Activated T-cell treated with anti-CD3 and anti-CD28 coated beads, Interleukin-2, amount 50 U/mL, for 48 hours (primary cell): ENCODE measurements at regions not wholly inside any gene's neighbourhood (a gene's known extent, or its start where the extent isn't known, plus 50 kb on each side); places are given as distances from the start of the nearest gene placed in this dataset.

Experiments
- DNase-seq, 2 experiments: peaks; one replicate each; pipeline ENCODE4 v3.0.0-alpha.2; 2020

DNA sequence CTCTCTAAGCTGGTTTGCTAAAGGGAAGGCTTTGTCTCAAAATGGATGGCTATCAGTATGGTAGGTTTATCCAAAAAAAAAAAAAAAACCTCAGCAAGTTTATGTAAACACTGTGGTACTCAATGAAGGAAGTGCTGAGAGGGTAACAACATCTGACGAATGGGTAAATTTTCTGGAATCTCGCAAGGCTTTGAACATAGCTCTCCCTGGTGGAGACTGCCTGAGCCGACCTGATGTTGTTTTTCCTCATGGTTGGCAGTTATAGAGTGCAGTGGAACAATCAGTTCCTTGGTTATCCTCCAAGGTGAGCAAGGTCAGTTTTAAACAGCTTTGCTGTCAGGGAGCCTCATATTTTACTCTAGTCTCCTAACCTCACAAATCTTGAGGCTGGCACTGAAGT lies 94.6 kb downstream of the ZPLD1 start:
- DNase-seq, result no peak

DNA sequence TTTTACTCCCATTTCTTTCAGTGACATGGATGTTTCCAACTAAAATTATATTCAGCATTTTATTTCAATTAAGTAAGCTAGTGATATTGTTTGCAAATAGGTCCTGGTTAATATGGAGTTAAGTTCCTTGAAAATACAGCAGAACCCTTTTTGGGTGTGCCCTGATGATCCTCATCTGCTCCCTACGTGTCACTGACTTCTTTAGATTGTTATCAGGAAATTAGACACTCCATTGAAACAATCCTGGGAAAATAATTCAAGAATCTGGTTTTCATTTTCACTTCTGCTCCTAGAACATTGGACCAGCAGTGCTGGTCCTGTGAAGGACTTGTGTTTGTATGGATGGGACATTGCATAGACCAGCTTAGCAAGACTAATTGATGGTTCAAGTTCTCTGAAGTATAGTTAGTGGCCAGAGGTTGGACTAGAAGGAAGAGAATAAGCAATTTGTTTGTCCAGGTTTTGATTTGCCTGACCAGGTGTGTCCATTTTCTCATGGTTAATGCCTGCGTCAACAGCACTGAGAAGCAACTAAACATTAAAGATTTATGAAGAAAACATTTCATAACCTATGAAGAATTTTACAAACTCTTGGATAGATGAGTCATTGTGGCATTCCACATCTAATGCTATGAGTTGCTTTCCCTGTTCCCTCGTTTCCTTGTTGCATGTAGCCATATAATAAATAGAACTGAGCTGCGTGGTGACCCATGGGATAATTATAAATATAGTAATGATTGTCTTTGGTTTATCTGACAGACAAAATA lies 95.8 kb downstream of the ZPLD1 start:
- no peak for DNase-seq

DNA sequence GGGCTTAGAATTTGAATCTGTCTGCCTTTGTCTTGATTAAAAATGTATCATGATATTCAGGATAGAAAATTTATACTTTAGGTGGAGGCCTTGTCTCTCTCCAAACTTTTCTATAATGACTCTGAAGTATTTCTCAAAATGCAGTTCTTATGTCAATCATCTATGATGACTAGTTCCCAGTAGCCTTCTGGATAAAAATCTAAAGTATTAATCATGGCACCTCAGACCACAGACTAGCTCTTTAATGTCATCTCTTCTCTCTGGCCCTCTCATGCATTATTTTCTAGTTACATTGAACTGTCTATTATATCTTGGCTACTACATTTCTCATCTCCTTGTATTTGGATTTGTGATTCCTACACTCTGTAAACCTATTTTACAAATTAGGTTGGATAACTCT lies 96.9 kb downstream of the ZPLD1 start:
- DNase-seq, result no peak

DNA sequence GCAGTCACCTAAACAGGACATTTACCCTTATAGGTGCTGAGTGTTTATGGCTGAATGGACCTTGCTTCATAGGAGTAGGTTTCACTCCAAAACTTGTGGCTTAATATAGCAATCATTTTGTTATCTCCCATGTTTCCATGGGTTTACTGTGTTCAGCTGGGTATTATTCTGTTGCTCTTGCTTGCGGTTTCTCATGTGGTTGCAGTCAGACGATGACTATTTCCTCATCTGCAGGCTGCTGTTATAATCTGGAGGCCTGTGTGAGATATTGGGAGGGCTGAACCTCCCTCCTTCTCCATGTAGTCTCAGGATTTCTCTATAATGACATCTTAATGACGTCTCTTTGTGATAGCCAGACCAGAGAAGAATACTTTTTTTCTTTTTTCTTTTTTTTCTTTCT lies 98.1 kb downstream of the ZPLD1 start:
- DNase-seq, result no peak

DNA sequence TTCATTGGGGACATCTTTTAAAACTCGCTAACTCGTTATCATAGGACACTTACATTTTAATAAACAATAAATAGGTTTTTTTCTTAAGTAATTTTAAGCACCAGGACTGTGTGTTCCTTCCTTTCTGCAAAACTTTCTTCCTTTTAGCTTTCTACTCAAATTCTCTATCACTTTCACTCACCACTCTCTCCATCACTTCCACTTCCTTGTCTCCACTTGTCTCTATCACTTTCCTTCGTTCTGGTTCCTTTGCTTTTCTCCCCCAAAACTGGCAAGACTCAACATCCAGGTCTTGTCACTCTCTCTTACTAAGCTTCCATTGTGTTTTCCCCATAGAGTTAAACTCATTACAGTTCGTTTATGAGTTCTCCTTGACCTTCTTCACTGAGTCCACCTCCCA lies 99.0 kb downstream of the ZPLD1 start:
- no peak for DNase-seq

DNA sequence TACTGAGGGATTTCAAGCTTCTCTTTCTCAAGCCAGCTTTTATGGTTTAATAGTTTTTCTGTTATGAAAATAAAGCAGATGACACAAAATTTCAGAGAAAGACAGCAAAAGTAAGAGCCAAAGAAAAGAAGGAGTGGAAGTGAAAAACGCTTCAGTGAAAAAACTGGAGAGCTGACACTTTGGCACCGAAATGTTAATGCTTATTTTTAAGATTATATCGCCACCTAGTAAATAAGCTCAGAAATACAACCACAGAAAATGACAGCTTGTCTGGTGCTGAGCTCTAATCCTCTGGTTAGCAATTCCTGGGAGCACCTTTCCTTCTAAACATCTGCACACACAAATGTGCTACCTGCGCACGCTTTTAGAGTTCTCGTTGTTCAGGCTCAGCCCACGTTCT lies 101.6 kb downstream of the ZPLD1 start:
- no peak for DNase-seq

DNA sequence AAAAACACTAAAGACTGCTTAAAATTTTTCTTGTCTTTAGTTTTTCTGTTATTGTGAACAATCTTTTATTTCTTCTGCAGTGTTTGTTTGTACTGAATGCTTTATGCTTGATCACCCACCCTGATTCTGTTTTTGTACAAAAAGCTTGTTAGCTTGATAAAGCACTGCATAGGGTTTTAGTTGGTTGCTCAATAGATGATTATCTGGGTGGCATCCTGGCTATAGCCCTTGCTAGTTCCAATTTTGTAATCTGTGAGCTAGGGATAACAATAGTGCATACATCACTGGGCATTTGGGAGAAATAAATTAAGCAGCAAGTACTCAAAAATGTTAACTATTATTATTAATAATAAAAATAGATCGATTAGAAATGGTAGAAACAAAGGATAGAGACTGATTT lies 102.3 kb downstream of the ZPLD1 start:
- no peak for DNase-seq

DNA sequence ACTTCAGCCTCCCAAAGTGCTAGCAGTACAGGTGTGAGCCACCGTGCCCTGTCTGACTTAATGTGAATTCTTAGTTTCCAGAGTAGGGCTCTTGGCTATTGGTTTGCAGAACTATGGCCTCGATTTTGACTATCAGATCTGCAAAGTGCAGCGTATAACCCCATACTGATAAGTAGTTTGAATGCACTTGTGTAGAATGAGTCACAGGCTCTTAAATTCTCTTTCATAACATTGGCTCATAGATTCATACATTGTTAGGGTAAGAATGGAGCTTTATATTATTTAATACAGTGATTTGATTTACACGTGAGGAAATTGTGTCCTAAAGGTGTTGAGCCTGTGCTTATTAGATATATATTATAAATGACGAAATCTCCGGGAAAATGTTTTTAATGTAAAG lies 109.9 kb downstream of the ZPLD1 start:
- DNase-seq, result no peak

DNA sequence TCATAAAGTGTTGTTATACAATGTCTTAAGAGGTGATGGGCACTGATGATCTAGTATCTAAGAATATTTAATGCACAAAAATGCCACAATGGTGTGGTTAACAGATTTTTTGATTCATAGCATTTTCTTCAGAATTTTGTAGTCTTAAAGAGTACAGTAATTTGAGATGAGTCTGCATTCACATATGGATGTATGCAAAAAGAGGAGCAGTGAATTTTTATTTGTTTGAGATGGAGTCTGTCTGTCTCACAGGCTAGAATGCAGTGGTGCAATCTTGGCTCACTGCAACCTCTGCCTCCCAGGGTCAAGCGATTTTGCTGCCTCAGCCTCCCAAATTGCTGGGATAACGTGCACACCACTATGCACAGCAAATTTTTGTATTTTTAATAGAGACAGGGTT lies 110.5 kb downstream of the ZPLD1 start:
- DNase-seq, result no peak

DNA sequence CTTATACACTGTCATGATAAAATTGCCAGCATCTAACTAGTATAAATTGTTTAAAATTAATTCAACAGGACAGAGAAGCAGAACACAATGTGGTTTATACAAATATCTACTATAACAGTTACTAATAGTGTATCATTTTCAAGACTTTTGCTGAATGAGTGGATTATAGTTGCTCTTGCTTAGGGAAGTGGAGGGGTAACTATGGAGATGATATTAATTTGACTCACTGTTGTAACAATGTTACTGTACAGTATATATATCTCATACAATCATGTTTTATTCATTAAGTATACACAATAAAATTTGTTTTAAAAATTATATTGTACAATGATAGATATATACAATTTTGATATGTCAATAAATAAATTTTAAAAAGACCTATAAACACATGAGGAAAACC lies 119.1 kb downstream of the ZPLD1 start:
- DNase-seq, result no peak

DNA sequence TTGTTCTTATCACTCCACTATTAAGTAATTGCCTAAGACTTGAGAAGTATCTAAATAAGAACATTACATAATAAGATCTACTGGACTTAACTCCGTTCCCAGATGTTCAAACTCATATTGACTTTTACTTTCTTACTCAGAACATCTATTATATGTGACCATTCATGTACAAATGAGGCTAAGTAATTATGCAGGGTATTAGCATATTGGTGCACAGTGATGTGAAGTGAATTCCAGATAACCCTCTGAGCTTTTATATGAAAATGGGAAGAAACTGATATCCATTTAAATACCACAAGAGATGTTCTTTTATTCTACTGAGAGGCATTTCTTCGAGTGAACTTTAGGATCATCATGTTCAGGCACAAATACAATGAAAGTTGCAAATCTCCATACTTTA lies 135.7 kb downstream of the ZPLD1 start:
- DNase-seq, result no peak

DNA sequence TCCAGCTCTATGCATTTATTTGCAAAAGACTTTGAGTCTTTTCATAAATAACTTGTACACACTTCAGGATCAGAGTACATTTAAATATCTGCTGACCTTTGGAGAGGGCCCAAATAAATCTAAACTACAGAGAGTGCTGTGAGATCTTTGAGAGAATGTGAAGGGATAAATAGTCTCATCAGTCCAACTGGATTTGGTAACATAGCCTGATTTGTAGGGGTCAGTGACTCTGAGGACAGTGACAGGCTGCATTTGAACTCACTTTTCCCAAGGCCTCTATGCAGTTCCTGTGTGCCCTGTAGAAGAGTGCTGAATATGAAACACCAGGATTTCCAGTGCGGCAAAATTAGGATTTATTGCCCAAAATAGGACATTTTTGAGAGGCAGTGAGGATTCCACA lies 136.2 kb downstream of the ZPLD1 start:
- no peak for DNase-seq

DNA sequence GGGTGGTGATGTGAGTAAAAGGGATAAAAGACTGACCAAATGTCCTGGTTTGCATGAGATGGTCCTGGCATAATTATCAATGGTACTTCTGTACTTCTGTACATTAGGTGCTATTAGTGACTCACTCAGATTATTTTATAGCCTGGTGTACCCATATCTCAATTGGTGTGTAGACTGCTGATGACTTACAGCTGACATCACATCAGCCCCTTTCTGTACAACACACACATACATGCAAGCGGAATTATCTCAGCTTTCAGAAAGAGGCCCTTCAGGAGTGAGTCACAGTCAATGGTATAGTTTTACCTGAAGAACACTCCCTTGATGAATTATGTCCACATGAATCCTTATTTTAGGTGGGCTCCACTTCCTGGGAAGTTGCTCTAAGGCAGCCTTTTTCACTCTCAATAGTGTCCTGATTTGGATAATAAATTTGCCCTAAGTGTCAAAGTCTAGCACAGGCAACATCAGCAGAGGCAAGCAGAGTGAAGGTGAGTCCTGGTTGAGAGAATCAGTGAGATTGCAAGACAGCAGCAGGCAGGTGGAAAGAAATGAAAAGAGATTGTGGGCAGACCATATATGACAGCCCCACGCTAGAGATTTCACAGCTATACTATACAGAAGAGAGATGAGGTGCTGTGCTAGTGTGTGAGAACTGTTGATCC lies 137.0 kb downstream of the ZPLD1 start:
- no peak for DNase-seq

DNA sequence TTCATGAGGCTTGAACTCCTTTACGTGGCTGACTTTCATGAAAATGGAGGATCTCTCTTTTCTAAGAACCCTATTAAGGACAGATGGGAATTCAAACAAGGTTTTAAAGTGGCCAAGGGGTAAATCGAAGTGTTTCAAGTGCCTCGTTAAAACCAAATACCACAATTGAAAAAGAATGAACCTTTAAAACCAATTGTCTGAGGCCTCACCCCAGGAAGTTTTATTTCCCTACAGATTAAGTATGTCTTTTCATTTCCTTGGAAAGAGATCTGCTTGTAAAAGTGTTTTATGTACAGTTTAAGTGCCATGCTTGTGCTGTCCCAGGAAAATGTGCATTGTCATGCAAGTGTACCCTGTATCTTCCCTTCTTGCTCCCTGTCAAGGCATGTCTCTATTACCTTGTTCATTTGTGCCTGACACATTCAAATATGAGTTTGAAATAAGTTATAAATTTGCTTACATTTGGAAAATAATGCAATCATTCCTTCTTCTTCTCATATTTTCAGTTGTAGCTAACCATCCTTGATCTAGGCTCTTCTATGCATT lies 138.7 kb downstream of the ZPLD1 start:
- DNase-seq, result no peak

DNA sequence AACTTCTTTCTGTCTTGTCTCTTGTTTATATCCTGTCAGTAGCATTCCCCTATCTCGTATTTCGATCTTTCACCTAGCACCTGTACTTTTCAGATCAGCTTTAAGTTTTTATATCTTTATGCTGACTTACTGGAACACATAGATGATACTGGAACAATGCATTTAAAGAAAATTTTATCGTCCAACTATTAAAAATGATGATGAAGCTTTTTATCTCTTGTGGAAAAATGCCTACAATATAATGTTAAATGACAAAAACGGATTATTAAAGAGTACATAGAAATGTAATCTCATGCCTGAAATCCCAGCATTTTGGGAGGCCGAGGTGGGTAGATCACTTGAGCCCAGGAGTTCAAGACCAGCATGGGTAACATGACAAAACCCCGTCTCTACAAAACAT lies 139.5 kb downstream of the ZPLD1 start:
- DNase-seq, result no peak

DNA sequence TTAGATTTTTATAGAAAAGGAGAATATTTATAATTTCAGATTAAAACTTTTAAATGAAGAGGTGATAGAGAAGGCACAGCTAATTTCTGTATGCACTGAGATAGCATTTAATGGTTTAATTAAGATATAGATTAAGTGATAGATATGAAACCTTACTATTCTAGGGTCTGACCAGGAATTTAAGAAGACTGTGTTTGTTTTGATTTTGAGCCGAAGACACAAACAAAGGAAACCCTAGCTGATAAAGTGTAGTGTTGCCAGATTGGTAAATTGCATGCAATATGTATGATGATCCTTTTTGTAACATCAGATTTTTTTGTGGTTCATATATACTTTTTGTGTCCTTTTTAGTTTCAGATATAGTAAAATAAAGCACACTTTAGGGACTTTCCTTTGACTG lies 141.8 kb downstream of the ZPLD1 start:
- no peak for DNase-seq

DNA sequence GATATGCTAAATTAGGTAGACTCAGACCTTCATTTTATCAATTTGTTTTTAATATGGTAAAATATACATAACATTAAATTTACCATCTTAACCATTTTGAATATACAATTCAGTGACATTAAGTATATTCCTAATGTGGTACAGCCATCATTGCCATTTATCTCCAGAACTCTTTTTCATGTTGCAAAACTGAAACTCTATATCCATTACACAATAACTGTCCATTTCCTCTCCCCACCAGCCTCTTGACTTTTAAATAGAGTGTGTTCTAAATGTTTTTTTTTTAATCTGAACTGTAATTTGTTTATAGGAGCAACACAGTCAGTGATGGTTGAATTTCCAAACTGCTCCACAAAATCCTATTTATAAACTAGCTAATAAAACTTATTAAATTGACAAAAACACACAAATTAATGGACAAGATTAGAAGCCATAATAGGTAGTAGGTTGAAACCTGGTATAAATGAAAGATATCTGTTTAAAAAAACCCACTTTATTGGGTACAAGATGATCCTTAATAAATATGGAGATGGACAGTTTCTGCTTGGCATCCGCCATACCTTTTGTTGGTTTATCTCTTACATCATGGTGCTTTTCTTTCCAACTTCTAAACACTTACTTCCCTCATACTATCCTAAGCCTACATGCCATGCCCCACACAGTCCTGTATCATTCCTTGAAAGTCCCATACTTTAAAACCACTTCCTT lies 142.4 kb downstream of the ZPLD1 start:
- no peak for DNase-seq

DNA sequence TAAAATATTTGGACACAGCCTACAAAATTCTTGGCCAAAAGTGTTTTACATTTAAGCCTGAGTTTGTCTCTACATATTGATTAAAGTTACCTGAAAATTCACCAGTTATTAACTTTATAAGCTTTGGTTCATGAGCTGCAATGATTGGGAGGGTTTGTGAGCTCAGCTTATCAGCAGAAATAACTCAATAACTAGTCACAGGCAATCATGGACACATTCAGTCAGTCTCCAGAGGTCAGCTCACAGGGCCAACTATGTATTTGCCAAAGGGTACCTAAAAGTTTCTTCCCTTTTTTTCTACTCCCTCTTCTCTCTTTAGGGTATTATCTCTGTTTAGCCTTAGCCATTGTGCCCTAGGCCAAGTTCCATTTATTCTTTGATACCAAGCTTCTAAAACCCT lies 145.9 kb downstream of the ZPLD1 start:
- no peak for DNase-seq

DNA sequence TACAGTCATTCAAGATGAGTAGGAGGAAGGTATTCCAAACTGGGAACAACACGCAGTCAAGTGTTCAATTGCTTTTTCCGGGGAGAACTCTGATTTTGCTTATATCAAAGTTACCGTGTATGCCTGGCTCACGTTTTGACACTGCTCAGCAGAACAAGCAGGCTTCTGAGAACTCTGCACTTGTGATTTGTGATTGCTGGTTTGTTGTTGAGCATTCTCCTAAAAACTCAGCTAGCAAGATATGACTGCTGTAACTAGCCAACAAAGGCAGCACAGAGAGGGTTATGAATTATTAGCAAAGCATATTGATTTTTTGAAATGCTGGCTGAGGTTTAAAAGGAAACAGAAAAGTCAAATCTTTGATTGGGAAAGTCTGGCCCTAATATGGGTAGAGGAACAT lies 151.7 kb downstream of the ZPLD1 start:
- DNase-seq, result no peak

DNA sequence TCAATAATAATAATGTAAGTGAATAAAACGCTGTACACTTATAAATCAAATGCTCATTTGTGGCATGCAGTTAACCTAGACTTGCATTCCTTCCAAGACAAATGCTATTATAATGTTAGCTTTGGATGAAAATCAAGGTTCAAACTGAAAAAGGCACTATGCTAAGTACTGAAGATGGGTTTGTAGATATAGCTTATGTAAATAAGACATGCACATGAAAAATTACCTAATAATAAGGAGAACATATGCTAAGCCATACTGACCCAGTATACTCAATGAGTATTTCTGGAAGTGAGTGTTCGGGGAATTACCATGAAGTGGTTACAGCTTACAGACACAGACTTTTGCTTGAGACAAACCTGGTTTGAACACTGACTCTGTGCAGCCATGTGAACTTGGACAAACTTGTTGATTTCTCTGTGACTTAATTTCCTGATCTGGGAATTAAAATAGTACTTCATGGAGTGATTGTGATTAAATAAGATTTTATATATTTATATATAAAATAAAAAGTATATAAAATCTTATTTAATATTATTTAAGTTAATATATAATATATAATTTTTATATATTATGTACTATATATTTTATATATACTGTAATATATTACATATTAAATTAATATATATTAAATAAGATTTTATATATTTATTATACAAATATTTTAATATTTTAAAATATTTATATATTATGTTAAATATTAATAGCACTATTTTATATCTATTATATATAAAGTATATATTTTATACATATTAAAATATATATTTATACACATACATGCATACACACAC lies 159.2 kb downstream of the ZPLD1 start:
- DNase-seq, result no peak

DNA sequence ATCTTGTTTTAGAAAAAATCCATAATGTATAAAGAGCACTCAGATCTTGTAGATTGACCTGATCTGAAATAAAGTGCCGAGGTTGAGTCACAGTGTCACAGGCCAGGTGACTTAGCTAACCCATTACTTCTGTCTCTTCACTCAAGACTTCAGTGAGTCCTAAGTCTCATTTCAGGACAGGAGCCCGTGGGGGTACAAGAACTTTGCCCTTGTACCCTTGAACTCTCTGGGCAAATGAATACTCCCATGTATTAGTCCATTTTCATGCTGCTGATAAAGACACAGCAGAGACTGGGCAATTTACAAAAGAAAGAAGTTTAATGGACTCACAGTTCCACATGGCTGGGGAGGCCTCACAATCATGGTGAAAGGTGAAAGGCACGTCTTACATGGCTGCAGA lies 160.2 kb downstream of the ZPLD1 start:
- DNase-seq, result no peak

DNA sequence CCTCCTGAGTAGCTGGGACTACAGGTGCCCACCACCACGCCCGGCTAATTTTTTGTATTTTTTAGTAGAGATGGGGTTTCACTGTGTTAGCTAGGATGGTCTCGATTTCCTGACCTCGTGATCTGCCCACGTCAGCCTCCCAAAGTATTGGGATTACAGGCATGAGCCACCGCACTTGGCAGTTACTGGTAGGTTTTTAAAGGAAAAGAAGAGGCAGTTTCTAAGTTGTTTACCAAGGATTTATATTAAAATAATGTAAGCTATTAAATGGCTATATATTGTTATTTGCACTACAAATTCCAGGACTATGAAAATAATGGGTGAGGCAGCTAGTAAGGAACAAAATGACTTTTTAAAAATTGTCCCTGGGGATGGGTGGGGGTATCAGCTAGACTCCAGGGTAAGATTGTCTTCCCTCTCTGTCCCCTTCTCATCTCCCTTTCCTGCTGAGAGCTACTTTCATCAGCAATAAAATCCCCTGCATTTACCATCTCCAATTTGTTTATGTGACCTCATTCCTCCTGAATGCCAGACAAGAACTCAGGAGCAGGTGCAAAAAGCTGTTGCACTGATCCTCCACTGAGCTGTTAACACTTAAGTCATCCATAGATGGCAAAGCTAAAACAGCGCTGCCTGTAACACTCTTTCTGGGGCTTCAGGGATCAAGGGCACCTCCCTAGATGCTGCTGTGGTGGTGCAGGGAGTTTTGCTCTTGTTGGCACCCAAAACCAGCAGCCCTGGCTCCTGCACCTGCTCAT lies 165.2 kb downstream of the ZPLD1 start:
- DNase-seq, result no peak
